ENCODE measurements at regions not wholly inside any gene's neighbourhood (a gene's known extent, or its start where the extent isn't known, plus 50 kb on each side); places are given as distances from the start of the nearest gene placed in this dataset.

GRCh38 chr7:25894902-25895791 is 256.9 kb upstream of the NFE2L3 start:
- FAIRE-seq (no peak), DNase-seq (ENCODE audit: insufficient read length, low spot score) (no peak)
- peak; percentile 38 for TF ChIP-seq CTCF (IDR thresholded peaks at IDR 0.05; ENCODE audit: insufficient read depth, missing control alignments)

GRCh38 chr7:25895792-25896171 is 256.2 kb upstream of the NFE2L3 start:
- DNase-seq (ENCODE audit: insufficient read length, low spot score) (no peak), FAIRE-seq (no peak)
- no peak for TF ChIP-seq CTCF (IDR thresholded peaks at IDR 0.05; ENCODE audit: insufficient read depth, missing control alignments)

- DNase-seq (ENCODE audit: insufficient read length, low spot score) = no peak
- no peak for FAIRE-seq
- no peak for TF ChIP-seq CTCF (IDR thresholded peaks at IDR 0.05; ENCODE audit: insufficient read depth, missing control alignments)
These were observed 254.7 kb upstream of the NFE2L3 start for GRCh38 chr7:25897261-25897782.

GRCh38 chr7:25900245-25900644 is 251.8 kb upstream of the NFE2L3 start:
- DNase-seq (ENCODE audit: insufficient read length, low spot score) (no peak), FAIRE-seq (no peak)
- no peak for TF ChIP-seq CTCF (IDR thresholded peaks at IDR 0.05; ENCODE audit: insufficient read depth, missing control alignments)

- TF ChIP-seq CTCF (IDR thresholded peaks at IDR 0.05; ENCODE audit: insufficient read depth, missing control alignments) = no peak
- no peak for FAIRE-seq
- DNase-seq (ENCODE audit: insufficient read length, low spot score) = no peak
These were observed 251.1 kb upstream of the NFE2L3 start for GRCh38 chr7:25900877-25901276.

- DNase-seq (ENCODE audit: insufficient read length, low spot score) (no peak), FAIRE-seq (no peak)
- TF ChIP-seq CTCF (IDR thresholded peaks at IDR 0.05; ENCODE audit: insufficient read depth, missing control alignments) = no peak
These were observed 250.3 kb upstream of the NFE2L3 start for GRCh38 chr7:25901658-25902057.

- DNase-seq (ENCODE audit: insufficient read length, low spot score) = no peak
- TF ChIP-seq CTCF (IDR thresholded peaks at IDR 0.05; ENCODE audit: insufficient read depth, missing control alignments) = no peak
- no peak for FAIRE-seq
These were observed 246.0 kb upstream of the NFE2L3 start for GRCh38 chr7:25906003-25906402.

All from D721Med (cell line).